Ureter (tissue), 1 donor: ENCODE measurements at regions not wholly inside any gene's neighbourhood (a gene's known extent, or its start where the extent isn't known, plus 50 kb on each side); places are given as distances from the start of the nearest gene placed in this dataset.
"Not testable (repeated sequence)": the region's sequence is repeated elsewhere in the genome, so short reads cannot be mapped to it uniquely, and the experiment has no call there.

Experiments used
- DNase-seq: peaks from one replicate; pipeline ENCODE4 v3.0.0-alpha.2; 2020; ENCODE audit warnings: low spot score
- donor health status: DM: yes; HTN: yes; CAD: no.

DNA sequence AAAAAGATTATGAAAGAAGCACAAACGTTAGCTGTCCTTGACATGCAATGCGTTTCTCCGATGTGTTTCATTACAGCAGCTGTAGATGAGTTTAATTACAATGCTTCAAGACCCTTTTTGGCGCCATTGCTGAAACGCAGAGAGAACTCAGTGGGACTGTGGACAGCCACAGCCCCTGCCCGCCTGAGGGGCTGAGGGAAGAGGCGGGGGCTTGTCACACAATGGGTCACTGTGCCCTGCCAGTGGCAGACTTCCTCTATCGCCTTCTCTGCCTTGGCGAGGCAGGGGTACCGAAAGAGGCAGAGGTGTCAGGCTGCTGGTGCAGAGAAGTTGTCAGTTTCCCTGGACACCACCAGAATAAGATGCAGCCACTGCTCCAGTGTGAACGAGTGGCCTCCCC, 252.0 kb downstream of the NR2F2 start:
- DNase-seq: no peak

DNA sequence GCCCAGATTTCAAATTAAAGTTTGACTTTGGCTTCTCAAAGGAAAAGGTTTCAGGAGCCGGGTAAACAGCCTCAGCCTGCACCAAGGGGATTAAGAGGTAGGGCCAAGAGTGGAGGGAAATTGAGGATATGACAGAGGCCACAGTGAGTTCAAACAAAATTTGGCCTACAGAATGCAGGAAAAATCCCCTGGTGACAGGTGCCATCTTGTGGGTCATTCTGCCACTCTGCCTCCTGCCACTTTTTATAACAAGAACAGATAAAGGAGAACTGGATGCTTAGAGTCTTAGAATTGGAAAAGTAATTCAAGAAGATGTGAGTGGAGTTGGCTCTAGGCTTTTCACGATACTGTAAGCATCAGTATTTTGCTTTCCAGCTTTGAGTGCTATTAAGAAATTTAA, 253.2 kb downstream of the NR2F2 start:
- no peak for DNase-seq

GRCh38 chr15:96585484-96586386, 255.2 kb downstream of the NR2F2 start:
- DNase-seq: no peak

- no peak for DNase-seq
Measured at GRCh38 chr15:96586901-96587300, 256.4 kb downstream of the NR2F2 start.

DNA sequence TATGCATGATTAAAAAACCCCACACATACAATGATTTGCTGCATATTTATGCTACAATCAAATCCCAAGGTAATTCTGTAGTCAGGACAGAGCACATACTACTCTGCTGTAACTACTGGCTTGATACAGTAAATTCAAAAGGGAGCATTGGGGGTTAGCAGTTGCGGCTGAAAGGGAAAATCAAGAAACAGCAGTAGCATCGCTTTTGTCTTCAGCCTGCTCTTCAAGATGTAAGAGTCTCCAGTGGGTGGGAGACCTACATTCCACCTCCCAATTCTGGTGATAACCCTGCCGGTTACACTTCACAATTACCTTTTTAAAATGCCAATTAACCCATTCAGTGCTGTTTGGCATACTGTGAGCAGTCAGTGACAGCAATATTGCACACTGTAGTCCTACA, 259.4 kb downstream of the NR2F2 start:
- DNase-seq: no peak

DNA sequence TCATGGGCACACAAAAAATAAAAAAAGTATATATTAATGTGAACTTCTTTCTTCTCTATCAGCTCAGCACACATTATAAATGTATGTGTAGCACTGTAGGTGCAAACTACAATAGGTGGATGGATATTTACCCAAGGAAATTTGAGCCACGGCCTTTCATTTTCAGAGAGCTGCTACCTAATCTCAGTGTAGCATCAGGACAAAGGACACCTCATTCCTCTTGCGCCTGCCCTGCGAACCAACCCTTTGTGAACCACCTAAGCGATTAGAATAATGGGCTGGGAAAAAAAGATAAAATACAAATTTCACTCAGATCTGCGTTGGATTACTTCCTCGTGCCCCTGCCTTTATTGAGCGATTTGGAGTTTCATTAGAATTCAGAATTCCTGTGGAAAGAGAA, 263.2 kb downstream of the NR2F2 start:
- no peak for DNase-seq

DNA sequence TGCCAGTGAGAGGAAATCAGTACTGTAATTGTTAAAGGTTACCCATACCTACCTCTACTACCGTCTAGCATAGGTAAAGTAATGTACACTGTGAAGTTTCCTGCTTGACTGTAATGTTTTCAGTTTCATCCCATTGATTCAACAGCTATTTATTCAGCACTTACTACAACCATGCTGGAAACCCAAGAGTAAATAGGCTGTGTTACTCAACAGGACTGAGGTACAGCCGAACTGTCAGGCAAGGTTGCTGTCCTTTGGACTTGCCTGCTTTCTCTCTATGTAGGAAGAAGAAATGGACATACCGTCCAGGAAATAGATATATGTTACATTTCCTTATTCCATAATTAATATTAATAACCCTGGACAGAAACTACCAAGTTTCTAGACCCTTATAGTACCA, 265.5 kb downstream of the NR2F2 start:
- DNase-seq: no peak

DNA sequence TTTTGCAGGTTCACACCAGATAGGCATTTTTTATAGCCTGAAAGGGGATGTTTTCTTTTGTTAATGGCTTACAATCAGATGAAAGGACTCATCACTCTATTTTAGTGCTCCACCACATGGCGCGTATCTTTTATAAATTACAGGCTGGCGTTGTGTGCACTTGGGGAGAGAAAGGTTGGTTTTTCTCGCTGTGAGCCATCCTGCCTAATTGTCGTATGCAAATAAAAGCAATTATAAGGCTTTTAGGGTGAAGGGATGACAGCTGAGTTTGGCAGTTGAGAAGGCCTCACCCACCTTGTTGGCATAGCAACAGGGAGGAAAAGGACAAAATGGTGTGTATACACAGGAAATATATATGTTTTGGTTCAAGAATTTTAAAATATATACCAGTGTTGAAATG, 268.0 kb downstream of the NR2F2 start:
- no peak for DNase-seq

DNA sequence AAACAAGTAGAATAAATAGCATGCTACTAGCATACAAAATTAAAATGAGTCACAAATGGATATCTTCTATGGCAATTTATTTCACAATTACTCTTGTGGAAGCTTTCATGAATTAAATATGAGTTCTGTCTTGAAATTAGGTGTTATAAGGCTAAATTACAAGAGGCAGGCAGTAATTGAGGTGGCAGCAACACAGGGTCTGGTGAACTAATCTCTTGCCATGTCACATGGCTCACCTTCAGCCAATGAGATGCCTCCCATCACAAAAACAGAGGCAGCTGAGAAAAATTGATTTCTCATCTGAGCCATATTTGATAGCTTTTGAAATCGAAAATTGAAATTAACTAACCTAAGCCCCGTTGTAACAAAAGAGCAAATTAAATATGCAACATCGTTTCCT, 268.8 kb downstream of the NR2F2 start:
- DNase-seq: no peak

- DNase-seq: no peak
Measured at GRCh38 chr15:96600350-96600749, 269.9 kb downstream of the NR2F2 start.

- DNase-seq: no peak
Measured at GRCh38 chr15:96606617-96607016, 276.1 kb downstream of the NR2F2 start.

DNA sequence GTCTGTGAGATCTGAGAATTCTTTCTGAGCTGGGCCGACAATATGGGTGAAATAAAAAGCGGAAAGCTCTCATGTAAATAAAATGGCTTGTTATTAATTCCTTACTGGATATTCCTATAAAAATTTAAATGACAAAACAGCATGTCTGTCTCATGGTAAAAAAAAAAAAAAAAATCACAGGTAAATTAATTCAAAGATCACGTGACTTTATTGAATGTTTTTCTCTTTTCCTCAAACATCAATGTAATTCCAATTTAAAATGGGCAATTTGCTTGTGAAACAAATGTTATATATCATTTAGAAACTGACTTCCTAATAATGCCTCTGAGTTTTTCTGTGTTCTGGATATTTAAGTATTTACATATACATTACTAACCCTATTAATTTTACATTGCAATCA, 280.3 kb downstream of the NR2F2 start:
- DNase-seq: no peak

DNA sequence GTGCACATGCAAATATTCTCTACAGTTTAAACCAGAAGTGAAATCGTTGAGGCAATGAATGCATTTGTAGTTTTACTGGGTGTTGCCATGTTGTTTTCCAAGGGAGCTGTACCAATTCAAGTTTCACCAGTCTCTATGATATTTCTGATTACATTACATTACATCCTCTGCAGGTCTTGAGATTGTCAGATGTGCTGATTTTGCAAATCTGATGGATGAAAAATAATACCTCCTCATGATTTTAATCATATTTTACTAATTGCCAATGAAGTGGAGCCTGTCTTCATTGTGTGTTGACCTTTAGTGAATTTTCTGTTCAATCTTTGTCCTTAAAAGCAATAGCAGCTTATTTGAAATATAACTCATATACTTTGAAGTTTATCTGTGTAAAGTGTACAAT, 282.4 kb downstream of the NR2F2 start:
- no peak for DNase-seq

GRCh38 chr15:96619174-96619573, 288.7 kb downstream of the NR2F2 start:
- DNase-seq: no peak

- DNase-seq: no peak
Measured at GRCh38 chr15:96622714-96623113, 292.2 kb downstream of the NR2F2 start.

GRCh38 chr15:96625256-96625655, 294.8 kb downstream of the NR2F2 start:
- no peak for DNase-seq

DNA sequence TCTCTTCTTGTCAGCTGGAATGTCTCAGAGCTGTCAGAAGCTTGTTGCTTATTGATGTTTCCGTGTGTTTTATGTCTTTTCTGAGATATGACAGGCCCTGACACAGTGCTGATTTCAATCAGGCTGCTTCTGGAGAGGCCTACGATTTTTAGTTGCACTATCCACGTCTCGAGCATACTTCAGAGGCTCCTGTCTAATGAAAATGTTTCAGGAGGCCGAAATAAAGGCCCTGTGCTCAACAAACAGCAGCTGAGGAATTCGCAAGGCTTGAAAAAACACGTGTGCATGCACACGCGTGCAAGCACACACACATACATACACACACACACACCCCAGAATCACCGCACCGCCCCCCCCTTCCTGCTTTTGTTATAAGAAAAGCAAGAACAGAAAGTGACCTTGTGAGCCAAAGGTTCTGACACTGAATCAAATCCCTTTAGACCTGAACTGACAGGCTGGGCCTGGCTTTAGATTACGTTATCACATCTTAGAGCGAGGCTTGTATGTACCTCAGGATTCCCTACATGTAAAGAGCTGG, 296.6 kb downstream of the NR2F2 start:
- DNase-seq: no peak

- DNase-seq: no peak
Measured at GRCh38 chr15:96629511-96629910, 299.0 kb downstream of the NR2F2 start.

- no peak for DNase-seq
Measured at GRCh38 chr15:96638793-96639192, 308.3 kb downstream of the NR2F2 start.

DNA sequence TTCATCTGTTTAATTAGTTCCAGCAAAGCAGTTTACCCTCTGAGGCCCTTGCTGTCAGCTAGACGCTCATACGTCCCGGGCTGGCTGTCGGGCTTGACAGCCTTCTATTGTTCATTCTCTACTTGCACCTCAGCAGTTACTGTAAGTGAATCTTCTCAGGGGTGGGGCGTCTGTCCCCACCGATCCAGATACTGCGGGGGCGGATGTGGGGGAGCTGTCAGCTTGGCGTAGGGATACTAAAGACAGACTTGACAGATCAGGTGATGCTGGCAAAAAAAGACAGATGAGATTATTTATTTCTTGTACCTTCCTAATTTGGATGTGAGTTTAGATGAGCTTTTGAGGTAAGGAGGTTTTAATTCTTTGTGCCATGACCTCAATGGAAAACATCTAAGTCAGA, 315.3 kb downstream of the NR2F2 start:
- no peak for DNase-seq

DNA sequence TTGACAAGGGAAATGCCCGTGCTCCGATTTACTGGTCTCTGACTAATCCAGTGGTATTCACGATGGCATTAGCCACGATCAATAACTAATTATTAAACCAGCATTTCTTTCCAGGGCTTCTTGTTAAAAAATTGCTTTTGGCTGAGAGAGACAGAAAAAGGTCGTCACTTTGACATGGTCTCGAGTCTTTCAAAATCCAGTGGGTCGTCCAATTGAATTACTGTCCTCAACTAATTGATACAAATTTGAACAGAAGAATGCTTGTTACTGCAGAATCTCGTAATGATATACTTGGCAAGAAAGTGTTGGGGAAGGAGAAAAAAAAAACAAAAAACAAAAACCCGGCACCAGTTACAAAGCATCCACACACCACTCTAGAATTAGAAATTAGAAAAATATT, 318.4 kb downstream of the NR2F2 start:
- DNase-seq: no peak

DNA sequence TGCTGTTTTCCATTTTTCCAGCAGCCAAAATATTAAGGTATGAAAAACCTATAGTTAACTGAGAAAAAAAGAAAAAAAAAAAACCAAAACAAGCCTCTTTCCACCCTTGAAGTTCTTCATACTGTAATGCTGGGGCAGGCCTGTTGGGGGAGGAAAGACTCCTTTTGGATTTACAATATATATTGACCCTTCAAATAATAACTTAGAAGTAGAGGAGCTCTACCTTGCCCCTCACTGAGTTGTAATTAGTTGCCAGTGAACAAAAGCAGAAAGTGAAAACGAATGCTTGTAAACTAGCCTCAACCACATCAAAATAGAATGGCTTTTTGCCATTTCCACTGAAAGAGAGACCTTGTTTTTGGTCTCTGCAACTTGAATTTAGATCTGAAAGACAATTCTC, 326.6 kb downstream of the NR2F2 start:
- DNase-seq: no peak

DNA sequence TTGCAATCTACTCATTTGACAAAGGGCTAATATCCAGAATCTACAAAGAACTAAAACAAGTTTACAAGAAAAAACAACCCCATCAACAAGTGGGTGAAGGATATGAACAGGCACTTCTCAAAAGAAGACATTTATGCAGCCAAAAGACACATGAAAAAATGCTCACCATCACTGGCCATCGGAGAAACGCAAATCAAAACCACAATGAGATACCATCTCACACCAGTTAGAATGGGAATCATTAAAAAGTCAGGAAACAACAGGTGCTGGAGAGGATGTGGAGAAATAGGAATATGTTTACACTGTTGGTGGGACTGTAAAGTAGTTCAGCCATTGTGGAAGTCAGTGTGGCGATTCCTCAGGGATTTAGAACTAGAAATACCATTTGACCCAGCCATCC, 336.5 kb downstream of the NR2F2 start:
- DNase-seq: not testable (repeated sequence)

DNA sequence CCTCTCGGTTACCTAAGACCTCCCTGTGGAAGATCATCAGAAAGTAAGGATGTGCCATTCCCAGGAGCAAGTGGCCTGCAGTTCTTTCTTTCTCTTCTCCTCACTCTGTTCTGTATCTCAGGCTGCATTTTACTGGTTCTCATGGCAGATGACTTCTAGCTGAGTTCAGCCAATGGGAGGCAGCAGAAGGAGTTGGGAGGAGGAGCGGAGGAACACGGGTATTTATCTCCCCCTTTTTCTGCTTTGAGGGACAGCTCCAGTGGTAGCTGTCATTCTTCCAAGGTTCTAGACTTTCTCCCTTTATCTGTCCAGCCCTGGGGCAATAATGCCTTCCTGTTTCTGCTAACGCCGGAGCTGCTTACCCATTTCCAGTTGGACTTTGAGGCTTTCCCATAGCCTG, 339.9 kb downstream of the NR2F2 start:
- no peak for DNase-seq
